ENCODE measurements at regions not wholly inside any gene's neighbourhood (a gene's known extent, or its start where the extent isn't known, plus 50 kb on each side); places are given as distances from the start of the nearest gene placed in this dataset.

DNA sequence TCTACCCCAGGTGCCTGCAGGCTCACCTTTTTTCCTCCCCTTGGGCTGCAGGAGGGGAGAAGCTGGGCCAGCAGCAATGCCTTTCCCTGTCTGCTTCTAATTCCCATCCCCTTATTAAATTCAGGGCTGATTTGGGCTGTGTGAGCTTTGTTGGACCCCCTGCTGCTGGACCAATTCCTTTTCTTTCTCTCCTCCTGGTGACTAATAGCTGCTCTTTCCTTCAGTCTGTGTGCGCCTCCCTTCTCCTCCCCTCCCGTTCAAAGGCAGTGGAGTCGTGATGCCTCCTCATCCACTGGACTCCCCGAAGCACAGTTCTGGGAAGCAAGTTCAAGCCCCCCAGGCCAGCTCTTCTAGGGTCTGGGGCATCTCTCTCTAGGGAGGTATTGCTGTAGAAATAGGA, 567.9 kb upstream of the CADM1 start:
- no peak for TF ChIP-seq CTCF (IDR thresholded peaks at IDR 0.05)
- TF ChIP-seq POLR2A (IDR thresholded peaks at IDR 0.05) = no peak
